GM12892 (cell line): ENCODE measurements at regions not wholly inside any gene's neighbourhood (a gene's known extent, or its start where the extent isn't known, plus 50 kb on each side); places are given as distances from the start of the nearest gene placed in this dataset.

Experiments
- POLR2A ChIP-seq: IDR thresholded peaks from 2 replicates; pipeline ENCODE4 v1.6.1; 2011; ENCODE audit warnings: low read depth, low read length, control low read depth
- TAF1 ChIP-seq: IDR thresholded peaks from 2 replicates; pipeline ENCODE4 v1.6.1; 2011; ENCODE audit warnings: low read depth, mild to moderate bottlenecking, control low read depth, low read length, borderline replicate concordance

DNA sequence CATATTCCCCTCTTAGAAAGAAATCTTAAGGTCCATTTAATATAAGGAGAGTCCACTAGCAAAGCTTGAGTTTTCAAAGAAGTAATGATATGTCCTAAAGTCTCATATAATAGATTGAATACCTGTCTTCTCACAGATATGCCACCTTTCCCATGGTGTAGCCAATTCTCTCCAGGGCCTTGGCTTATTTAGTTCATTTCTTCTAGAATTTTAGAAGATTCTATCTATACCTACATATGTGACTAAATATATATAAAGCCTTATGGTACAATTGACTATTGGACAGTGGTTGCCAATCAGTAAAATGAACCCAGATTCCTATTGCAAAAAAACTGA is 370.7 kb upstream of the MAF start:
- TF ChIP-seq TAF1 (no peak), POLR2A (no peak)
